Prostate gland (tissue), 2 donors: ENCODE measurements at regions not wholly inside any gene's neighbourhood (a gene's known extent, or its start where the extent isn't known, plus 50 kb on each side); places are given as distances from the start of the nearest gene placed in this dataset.

ENCODE experiments used
- DNase-seq: peaks from one replicate; pipeline ENCODE4 v3.0.0-alpha.2; 2019; ENCODE audit warnings: low spot score
- H3K27ac ChIP-seq, 2 donors: fragments of 200-600 bp; sonication (generic); 2 replicates each; pipeline ENCODE4 v1.5.1; 2017 to 2019
- H3K27me3 ChIP-seq: fragments of 200-600 bp; sonication (generic); replicated peaks from 2 replicates; pipeline ENCODE4 v1.5.1; 2019; ENCODE audit not compliant: insufficient read depth
- H3K36me3 ChIP-seq, 2 donors: fragments of 200-600 bp; sonication (generic); 1 replicate in 1 of 2; 2 replicates in 1 of 2; pipeline versions ENCODE4 v1.5.1 to v1.8.1; 2017 to 2019
- H3K4me1 ChIP-seq: fragments of 200-600 bp; sonication (generic); replicated peaks from 2 replicates; pipeline ENCODE4 v1.5.1; 2019
- H3K4me3 ChIP-seq, 2 donors: fragments of 200-600 bp; sonication (generic); 2 replicates each; pipeline ENCODE4 v1.5.1; 2017 to 2019
- H3K9me3 ChIP-seq: fragments of 200-600 bp; sonication (generic); 2 replicates; pipeline ENCODE4 v1.5.1; 2017
- CTCF ChIP-seq, 4 experiments: fragments of 200-600 bp in 2 of 4; fragments of 450-650 bp in 2 of 4; sonication (generic) in 2 of 4; IDR thresholded peaks; 1 replicate in 3 of 4; 2 replicates in 1 of 4; pipeline ENCODE4 v1.5.1; 2016 to 2019; ENCODE audit warnings: antibody characterized with exemption in 4 of 4, mild to moderate bottlenecking in 2 of 4, moderate library complexity in 2 of 4
- POLR2A ChIP-seq: fragments of 450-650 bp; IDR thresholded peaks from one replicate; pipeline ENCODE4 v1.6.1; 2016; ENCODE audit warnings: antibody characterized with exemption, mild to moderate bottlenecking
- POLR2AphosphoS5 ChIP-seq: sonication (generic); formaldehyde crosslinking; IDR thresholded peaks from one replicate; pipeline ENCODE4 v1.6.1; 2017; ENCODE audit warnings: antibody characterized with exemption
- WGBS: methylation state at CpG from one replicate; pipeline ENCODE4 v1.1.5; 2018; 5-methylcytosine and 5-hydroxymethylcytosine counted together
- intact Hi-C: fragments of 100-400 bp; cut with DNase I; formaldehyde crosslinking; loops from one replicate; pipeline ENCODE4 v1.14.2; 2022

- no peak overlapping the region for H3K27ac ChIP-seq
- 95% methylated on average over 1 of the region's 1 CpG for WGBS
- DNase-seq, result no peak
Measured at GRCh38 chr4:128608006-128608405, 201.5 kb upstream of the JADE1 start.

GRCh38 chr4:128606173-128606572 is 203.3 kb upstream of the JADE1 start:
- Histone ChIP-seq H3K4me1 (no peaks in the 10 kb centered on the region), H3K27ac (no peak overlapping the region), H3K36me3 (no peaks in the 10 kb centered on the region), H3K4me3 (no peak overlapping the region), H3K27me3 (no peaks in the 10 kb centered on the region), H3K9me3 (no peaks in the 10 kb centered on the region)
- DNase-seq, result no peak
- TF ChIP-seq POLR2AphosphoS5, result no peak
- 76% methylated on average over 1 of the region's 1 CpG for WGBS
- intact Hi-C loops, result no loop called here

More at GRCh38 chr4:128608006-128608405, 201.5 kb upstream of the JADE1 start:
- no peaks in the 10 kb centered on the region for H3K27me3 ChIP-seq
- H3K9me3 ChIP-seq, result no peaks in the 10 kb centered on the region
- intact Hi-C loops, result no loop called here
- TF ChIP-seq POLR2AphosphoS5 (no peak), CTCF (IDR thresholded peaks at IDR 0.05) (no peak), POLR2A (no peak)
- no peaks in the 10 kb centered on the region for H3K4me1 ChIP-seq
- no peaks in the 10 kb centered on the region for H3K36me3 ChIP-seq
- no peak overlapping the region for H3K4me3 ChIP-seq

- H3K36me3 ChIP-seq, result no peaks in the 10 kb centered on the region
- H3K9me3 ChIP-seq, result no peaks in the 10 kb centered on the region
- no peaks in the 10 kb centered on the region for H3K4me1 ChIP-seq
- 76% methylated on average over 2 of the region's 2 CpGs for WGBS
- TF ChIP-seq POLR2A, result no peak
- TF ChIP-seq CTCF (IDR thresholded peaks at IDR 0.05), result no peak
- no peak for TF ChIP-seq POLR2AphosphoS5
- H3K27ac ChIP-seq, result no peak overlapping the region
- no peak for DNase-seq
- no peaks in the 10 kb centered on the region for H3K27me3 ChIP-seq
- intact Hi-C loops, result no loop called here
- no peak overlapping the region for H3K4me3 ChIP-seq
Measured at GRCh38 chr4:128604840-128605239, 204.7 kb upstream of the JADE1 start.

GRCh38 chr4:128604204-128604603 is 205.3 kb upstream of the JADE1 start:
- no peak overlapping the region for H3K27ac ChIP-seq
- H3K4me3 ChIP-seq, result no peak overlapping the region
- no peak for TF ChIP-seq POLR2AphosphoS5
- no peak for TF ChIP-seq CTCF (IDR thresholded peaks at IDR 0.05)
- TF ChIP-seq POLR2A, result no peak
- no peaks in the 10 kb centered on the region for H3K4me1 ChIP-seq
- no peaks in the 10 kb centered on the region for H3K36me3 ChIP-seq
- 96% methylated on average over 1 of the region's 1 CpG for WGBS
- no peak for DNase-seq
- H3K9me3 ChIP-seq, result no peaks in the 10 kb centered on the region
- intact Hi-C loops, result no loop called here
- no peaks in the 10 kb centered on the region for H3K27me3 ChIP-seq

GRCh38 chr4:128603081-128603480 is 206.4 kb upstream of the JADE1 start:
- Histone ChIP-seq H3K27ac (no peak overlapping the region), H3K27me3 (no peaks in the 10 kb centered on the region), H3K36me3 (no peaks in the 10 kb centered on the region), H3K4me3 (no peak overlapping the region), H3K9me3 (no peaks in the 10 kb centered on the region), H3K4me1 (no peaks in the 10 kb centered on the region)
- WGBS, result 95% methylated on average over 2 of the region's 2 CpGs
- TF ChIP-seq POLR2AphosphoS5 (no peak), POLR2A (no peak), CTCF (IDR thresholded peaks at IDR 0.05) (no peak)
- intact Hi-C loops, result no loop called here
- DNase-seq, result no peak
